ENCODE measurements at regions not wholly inside any gene's neighbourhood (a gene's known extent, or its start where the extent isn't known, plus 50 kb on each side); places are given as distances from the start of the nearest gene placed in this dataset.

DNA sequence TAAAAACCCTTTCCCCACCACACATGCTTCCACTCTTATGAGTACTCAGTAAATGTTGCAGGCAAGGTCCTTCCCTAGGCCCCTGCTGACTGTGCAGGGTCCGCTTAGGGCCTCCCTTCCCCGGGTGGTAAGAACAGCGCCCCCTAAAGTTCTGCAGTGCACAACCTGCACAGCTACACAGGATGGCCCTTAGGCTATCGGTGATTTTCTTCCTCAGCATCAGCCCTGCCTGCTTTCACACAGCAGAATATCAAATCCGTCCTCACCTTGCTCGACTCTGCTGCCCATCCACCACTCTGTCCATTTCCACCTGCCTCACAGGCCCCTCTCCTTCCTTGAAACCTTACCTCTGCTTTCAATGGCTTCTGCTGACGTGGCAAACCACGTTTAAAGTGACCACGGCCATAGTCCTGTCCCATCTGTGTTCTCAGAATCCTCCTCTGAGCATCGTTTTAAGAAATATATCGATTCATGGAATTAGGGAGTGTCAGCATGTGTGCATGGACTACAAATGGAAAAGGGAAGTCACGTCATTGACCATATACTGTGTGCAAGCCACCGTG, 51.4 kb upstream of the TMEM132E start:
- WGBS (ENCODE audit: insufficient coverage), result 68% methylated on average over 12 of the region's 13 CpGs
- ChIA-PET CTCF (interaction anchor here (1.5 kb wide), 2 partner anchors 19 to 351 kb away, joined by 3 read pairs; no protein-coding TSS in a partner anchor), POLR2A (interaction anchor here (0.6 kb wide), 1 partner anchor 94 kb away, joined by 3 read pairs; no protein-coding TSS in a partner anchor)
- Histone ChIP-seq H3K27me3 (replicated peaks in 2 of 5; ENCODE audit: control insufficient read depth in 4 of 5, insufficient read depth in 5 of 5, low read length in 4 of 5) (peaks cover 0 to 29% (median 12%) of the 10 kb centered on the region in 5 experiments), H3K27ac (ENCODE audit: insufficient read depth in 1 of 2, low read depth in 1 of 2, low read length in 2 of 2, poor library complexity in 1 of 2, severe bottlenecking in 2 of 2) (no peak overlapping the region), H3K4me3 (ENCODE audit: control insufficient read depth in 1 of 7, extremely low read depth in 1 of 7, insufficient read depth in 4 of 7, low read depth in 2 of 7, low read length in 6 of 7) (no peak overlapping the region), H3K4me1 (ENCODE audit: control extremely low read depth in 1 of 4, control insufficient read depth in 4 of 4, insufficient read depth in 4 of 4, low read length in 3 of 4) (no peaks in the 10 kb centered on the region), H3K36me3 (ENCODE audit: control insufficient read depth in 4 of 4, insufficient read depth in 4 of 4, low read length in 3 of 4) (no peaks in the 10 kb centered on the region), H3K9me3 (ENCODE audit: control extremely low read depth in 1 of 5, control insufficient read depth in 4 of 5, insufficient read depth in 2 of 5, low read depth in 1 of 5, low read length in 4 of 5) (no peaks in the 10 kb centered on the region)
- DNase-seq, result peak in 2 of 3 donors; percentile 4 to 5

DNA sequence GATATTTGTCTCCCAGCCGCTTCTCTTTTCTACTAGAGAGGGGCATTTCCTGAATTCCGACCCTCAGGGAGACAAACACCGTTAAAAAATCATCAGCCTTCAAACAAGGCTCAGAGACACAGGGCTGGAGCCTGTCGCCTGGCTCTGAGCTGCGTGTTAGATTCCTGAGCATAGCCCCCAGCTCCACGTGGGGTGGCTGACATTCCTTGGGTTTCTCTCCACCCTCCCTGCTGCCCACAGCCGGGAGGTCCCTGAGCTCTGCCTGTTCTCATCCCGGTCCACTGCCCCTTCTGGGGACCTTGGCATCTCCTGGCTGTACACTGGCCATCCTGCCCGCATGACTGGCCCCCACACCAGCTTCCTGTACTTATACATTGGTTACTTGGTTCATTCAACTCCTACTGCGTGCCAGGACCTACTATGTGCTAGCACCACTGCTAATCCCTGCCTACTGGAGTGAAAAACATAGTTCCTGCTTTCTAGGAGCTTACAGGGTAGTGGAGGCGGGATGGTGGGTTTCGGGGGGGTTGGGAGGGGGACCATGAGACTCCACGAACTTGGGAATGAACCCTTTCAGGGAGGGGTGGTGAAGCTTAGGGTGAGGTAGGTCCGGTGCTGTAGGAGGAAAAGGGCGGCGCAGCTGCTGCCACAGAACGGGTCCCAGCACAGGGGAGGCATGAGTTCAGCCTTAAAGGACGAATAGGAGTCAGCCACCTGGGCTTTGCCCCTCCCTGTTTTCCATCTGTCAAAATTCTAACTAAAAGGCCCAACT, 52.1 kb upstream of the TMEM132E start:
- Histone ChIP-seq H3K9me3 (ENCODE audit: control extremely low read depth in 1 of 5, control insufficient read depth in 4 of 5, insufficient read depth in 2 of 5, low read depth in 1 of 5, low read length in 4 of 5) (no peaks in the 10 kb centered on the region), H3K4me1 (ENCODE audit: control extremely low read depth in 1 of 4, control insufficient read depth in 4 of 4, insufficient read depth in 4 of 4, low read length in 3 of 4) (no peaks in the 10 kb centered on the region), H3K27ac (ENCODE audit: insufficient read depth in 1 of 2, low read depth in 1 of 2, low read length in 2 of 2, poor library complexity in 1 of 2, severe bottlenecking in 2 of 2) (no peak overlapping the region), H3K4me3 (ENCODE audit: control insufficient read depth in 1 of 7, extremely low read depth in 1 of 7, insufficient read depth in 4 of 7, low read depth in 2 of 7, low read length in 6 of 7) (no peak overlapping the region), H3K27me3 (replicated peaks in 2 of 5; ENCODE audit: control insufficient read depth in 4 of 5, insufficient read depth in 5 of 5, low read length in 4 of 5) (peaks cover 0 to 27% (median 10%) of the 10 kb centered on the region in 5 experiments), H3K36me3 (ENCODE audit: control insufficient read depth in 4 of 4, insufficient read depth in 4 of 4, low read length in 3 of 4) (no peaks in the 10 kb centered on the region)
- ChIA-PET CTCF (interaction anchor here (1.5 kb wide), 1 partner anchor 351 kb away, joined by 3 read pairs; no protein-coding TSS in a partner anchor), POLR2A (no interaction called here)
- DNase-seq, result no peak
- WGBS (ENCODE audit: insufficient coverage), result 50% methylated on average over 16 of the region's 18 CpGs

GRCh38 chr17:34525651-34526050, 53.7 kb upstream of the TMEM132E start:
- Histone ChIP-seq H3K27me3 (replicated peaks in 2 of 5; ENCODE audit: control insufficient read depth in 4 of 5, insufficient read depth in 5 of 5, low read length in 4 of 5) (peaks cover 0 to 29% (median 10%) of the 10 kb centered on the region in 5 experiments), H3K27ac (ENCODE audit: insufficient read depth in 1 of 2, low read depth in 1 of 2, low read length in 2 of 2, poor library complexity in 1 of 2, severe bottlenecking in 2 of 2) (no peak overlapping the region), H3K36me3 (ENCODE audit: control insufficient read depth in 4 of 4, insufficient read depth in 4 of 4, low read length in 3 of 4) (no peaks in the 10 kb centered on the region), H3K9me3 (ENCODE audit: control extremely low read depth in 1 of 5, control insufficient read depth in 4 of 5, insufficient read depth in 2 of 5, low read depth in 1 of 5, low read length in 4 of 5) (no peaks in the 10 kb centered on the region), H3K4me1 (ENCODE audit: control extremely low read depth in 1 of 4, control insufficient read depth in 4 of 4, insufficient read depth in 4 of 4, low read length in 3 of 4) (no peaks in the 10 kb centered on the region), H3K4me3 (ENCODE audit: control insufficient read depth in 1 of 7, extremely low read depth in 1 of 7, insufficient read depth in 4 of 7, low read depth in 2 of 7, low read length in 6 of 7) (no peak overlapping the region)
- POLR2A ChIA-PET, result no interaction called here
- 25% methylated on average over 3 of the region's 4 CpGs for WGBS (ENCODE audit: insufficient coverage)
- CTCF ChIA-PET, result interaction anchor here (1.8 kb wide), 1 partner anchor 19 kb away, joined by 4 read pairs; no protein-coding TSS in a partner anchor
- no peak for DNase-seq

DNA sequence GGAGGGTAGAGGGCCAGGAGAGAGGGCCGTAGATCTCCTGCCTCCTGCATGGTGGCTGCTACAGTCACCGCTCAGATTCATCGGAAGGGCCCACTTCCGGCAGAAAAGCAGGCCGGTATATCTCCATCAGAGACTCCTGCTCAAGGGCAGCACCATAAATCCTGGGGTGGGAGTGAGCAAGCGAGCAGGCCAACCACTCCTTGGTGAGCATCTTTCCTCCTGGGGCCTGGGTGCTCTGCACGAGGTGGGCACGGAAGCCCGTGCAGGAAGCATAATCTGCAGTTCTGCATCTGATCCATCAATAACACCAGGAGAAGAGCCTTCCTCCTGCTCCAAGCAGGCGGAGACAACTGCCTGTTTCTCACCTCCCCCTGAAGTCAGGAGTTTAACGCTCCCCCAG, 57.4 kb upstream of the TMEM132E start:
- Histone ChIP-seq H3K36me3 (ENCODE audit: control insufficient read depth in 4 of 4, insufficient read depth in 4 of 4, low read length in 3 of 4) (no peaks in the 10 kb centered on the region), H3K27ac (ENCODE audit: insufficient read depth in 1 of 2, low read depth in 1 of 2, low read length in 2 of 2, poor library complexity in 1 of 2, severe bottlenecking in 2 of 2) (no peak overlapping the region), H3K4me3 (ENCODE audit: control insufficient read depth in 1 of 7, extremely low read depth in 1 of 7, insufficient read depth in 4 of 7, low read depth in 2 of 7, low read length in 6 of 7) (no peak overlapping the region), H3K4me1 (ENCODE audit: control extremely low read depth in 1 of 4, control insufficient read depth in 4 of 4, insufficient read depth in 4 of 4, low read length in 3 of 4) (no peaks in the 10 kb centered on the region), H3K27me3 (replicated peaks in 2 of 5; ENCODE audit: control insufficient read depth in 4 of 5, insufficient read depth in 5 of 5, low read length in 4 of 5) (peaks cover 0 to 30% (median 12%) of the 10 kb centered on the region in 5 experiments), H3K9me3 (ENCODE audit: control extremely low read depth in 1 of 5, control insufficient read depth in 4 of 5, insufficient read depth in 2 of 5, low read depth in 1 of 5, low read length in 4 of 5) (no peaks in the 10 kb centered on the region)
- 78% methylated on average over 11 of the region's 11 CpGs for WGBS (ENCODE audit: insufficient coverage)
- no peak for DNase-seq
- CTCF ChIA-PET, result interaction anchor here (1.0 kb wide), 1 partner anchor 22 kb away, joined by 3 read pairs; no protein-coding TSS in a partner anchor
- POLR2A ChIA-PET, result no interaction called here

- Histone ChIP-seq H3K4me1 (ENCODE audit: control extremely low read depth in 1 of 4, control insufficient read depth in 4 of 4, insufficient read depth in 4 of 4, low read length in 3 of 4) (no peaks in the 10 kb centered on the region), H3K27ac (ENCODE audit: insufficient read depth in 1 of 2, low read depth in 1 of 2, low read length in 2 of 2, poor library complexity in 1 of 2, severe bottlenecking in 2 of 2) (no peak overlapping the region), H3K27me3 (replicated peaks in 2 of 5; ENCODE audit: control insufficient read depth in 4 of 5, insufficient read depth in 5 of 5, low read length in 4 of 5) (peaks cover 0 to 15% (median 4%) of the 10 kb centered on the region in 5 experiments), H3K4me3 (ENCODE audit: control insufficient read depth in 1 of 7, extremely low read depth in 1 of 7, insufficient read depth in 4 of 7, low read depth in 2 of 7, low read length in 6 of 7) (no peak overlapping the region), H3K9me3 (ENCODE audit: control extremely low read depth in 1 of 5, control insufficient read depth in 4 of 5, insufficient read depth in 2 of 5, low read depth in 1 of 5, low read length in 4 of 5) (no peaks in the 10 kb centered on the region), H3K36me3 (ENCODE audit: control insufficient read depth in 4 of 4, insufficient read depth in 4 of 4, low read length in 3 of 4) (no peaks in the 10 kb centered on the region)
- ChIA-PET POLR2A (no interaction called here), CTCF (interaction anchor here (0.7 to 1.4 kb wide), 4 partner anchors 13 to 319 kb away, joined by 3 read pairs; no protein-coding TSS in a partner anchor)
- DNase-seq, result peak; percentile 37 to 48 (median 40)
- 25% methylated on average over 6 of the region's 6 CpGs for WGBS (ENCODE audit: insufficient coverage)
These were observed 60.1 kb upstream of the TMEM132E start for GRCh38 chr17:34519282-34519681.

DNA sequence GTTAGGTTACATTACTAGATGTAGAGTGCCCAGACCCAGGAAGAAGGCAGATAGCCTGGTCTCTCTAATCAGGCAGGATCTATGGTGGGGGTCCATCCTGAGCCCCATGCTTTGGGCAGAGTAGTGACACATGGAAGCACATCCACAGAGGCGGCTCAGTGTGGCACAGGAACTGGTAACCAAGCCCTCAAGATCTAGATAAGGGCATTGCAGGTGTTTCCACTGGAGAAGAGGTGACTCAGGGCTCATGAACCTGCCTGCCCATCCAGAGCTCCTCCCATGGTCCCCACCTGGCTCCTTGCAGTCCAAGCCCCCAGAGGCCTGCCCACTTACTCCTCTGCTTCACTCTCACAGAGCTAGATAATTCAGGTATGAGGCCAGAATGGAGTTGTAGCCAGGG, 62.0 kb upstream of the TMEM132E start:
- CTCF ChIA-PET, result interaction anchor here (1.3 kb wide), 1 partner anchor 18 kb away, joined by 3 read pairs; no protein-coding TSS in a partner anchor
- 55% methylated on average over 1 of the region's 1 CpG for WGBS (ENCODE audit: insufficient coverage)
- no peaks in the 10 kb centered on the region for H3K4me1 ChIP-seq (ENCODE audit: control extremely low read depth in 1 of 4, control insufficient read depth in 4 of 4, insufficient read depth in 4 of 4, low read length in 3 of 4)
- no peak overlapping the region for H3K4me3 ChIP-seq (ENCODE audit: control insufficient read depth in 1 of 7, extremely low read depth in 1 of 7, insufficient read depth in 4 of 7, low read depth in 2 of 7, low read length in 6 of 7)
- H3K9me3 ChIP-seq (ENCODE audit: control extremely low read depth in 1 of 5, control insufficient read depth in 4 of 5, insufficient read depth in 2 of 5, low read depth in 1 of 5, low read length in 4 of 5), result no peaks in the 10 kb centered on the region
- POLR2A ChIA-PET, result no interaction called here
- H3K27me3 ChIP-seq (replicated peaks in 2 of 5; ENCODE audit: control insufficient read depth in 4 of 5, insufficient read depth in 5 of 5, low read length in 4 of 5), result peaks cover 0 to 28% (median 7%) of the 10 kb centered on the region in 5 experiments
- no peaks in the 10 kb centered on the region for H3K36me3 ChIP-seq (ENCODE audit: control insufficient read depth in 4 of 4, insufficient read depth in 4 of 4, low read length in 3 of 4)
- no peak for DNase-seq
- H3K27ac ChIP-seq (ENCODE audit: insufficient read depth in 1 of 2, low read depth in 1 of 2, low read length in 2 of 2, poor library complexity in 1 of 2, severe bottlenecking in 2 of 2), result no peak overlapping the region

- POLR2A ChIA-PET, result no interaction called here
- WGBS (ENCODE audit: insufficient coverage), result 75% methylated on average over 2 of the region's 3 CpGs
These were observed 67.5 kb upstream of the TMEM132E start for GRCh38 chr17:34511931-34512330.

More at GRCh38 chr17:34511931-34512330, 67.5 kb upstream of the TMEM132E start:
- Histone ChIP-seq H3K4me3 (ENCODE audit: control insufficient read depth in 1 of 7, extremely low read depth in 1 of 7, insufficient read depth in 4 of 7, low read depth in 2 of 7, low read length in 6 of 7) (no peak overlapping the region), H3K27ac (ENCODE audit: insufficient read depth in 1 of 2, low read depth in 1 of 2, low read length in 2 of 2, poor library complexity in 1 of 2, severe bottlenecking in 2 of 2) (no peak overlapping the region), H3K36me3 (ENCODE audit: control insufficient read depth in 4 of 4, insufficient read depth in 4 of 4, low read length in 3 of 4) (no peaks in the 10 kb centered on the region), H3K9me3 (ENCODE audit: control extremely low read depth in 1 of 5, control insufficient read depth in 4 of 5, insufficient read depth in 2 of 5, low read depth in 1 of 5, low read length in 4 of 5) (no peaks in the 10 kb centered on the region), H3K27me3 (replicated peaks in 2 of 5; ENCODE audit: control insufficient read depth in 4 of 5, insufficient read depth in 5 of 5, low read length in 4 of 5) (peaks cover 0 to 47% (median 13%) of the 10 kb centered on the region in 5 experiments), H3K4me1 (ENCODE audit: control extremely low read depth in 1 of 4, control insufficient read depth in 4 of 4, insufficient read depth in 4 of 4, low read length in 3 of 4) (no peaks in the 10 kb centered on the region)
- no peak for DNase-seq
- CTCF ChIA-PET, result no interaction called here
